ENCODE measurements at regions not wholly inside any gene's neighbourhood (a gene's known extent, or its start where the extent isn't known, plus 50 kb on each side); places are given as distances from the start of the nearest gene placed in this dataset.

DNA sequence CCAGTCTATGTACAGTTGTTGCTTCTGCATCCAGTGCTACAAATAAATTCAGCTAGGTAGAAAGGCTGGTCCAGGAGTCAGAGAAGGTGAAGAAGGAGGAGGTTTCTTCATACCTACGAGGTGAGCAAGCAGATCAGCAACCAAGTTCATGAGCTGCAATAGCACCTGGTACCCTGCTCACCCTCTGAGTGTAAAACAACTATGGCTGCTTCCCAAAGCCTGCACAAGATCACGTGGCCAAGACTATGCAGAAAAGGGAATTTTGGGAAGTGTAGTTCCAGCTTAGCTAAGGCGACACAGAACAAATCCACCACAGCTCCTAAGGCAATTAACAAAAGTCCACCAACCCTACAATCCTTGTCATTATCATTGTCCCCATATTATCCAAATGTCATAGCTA, 95.9 kb upstream of the AUTS2 start:
- H3K27me3 ChIP-seq = peaks cover 0 to 8% of the 10 kb centered on the region in 2 donors
- H3K27ac ChIP-seq = no peak overlapping the region
- DNase-seq = no peak
- intact Hi-C loops (cut with DNase I; ENCODE audit: low total_unique reads) = no loop called here
- no peak overlapping the region for H3K4me3 ChIP-seq
- no peaks in the 10 kb centered on the region for H3K9me3 ChIP-seq
- TF ChIP-seq, protein P1, sequence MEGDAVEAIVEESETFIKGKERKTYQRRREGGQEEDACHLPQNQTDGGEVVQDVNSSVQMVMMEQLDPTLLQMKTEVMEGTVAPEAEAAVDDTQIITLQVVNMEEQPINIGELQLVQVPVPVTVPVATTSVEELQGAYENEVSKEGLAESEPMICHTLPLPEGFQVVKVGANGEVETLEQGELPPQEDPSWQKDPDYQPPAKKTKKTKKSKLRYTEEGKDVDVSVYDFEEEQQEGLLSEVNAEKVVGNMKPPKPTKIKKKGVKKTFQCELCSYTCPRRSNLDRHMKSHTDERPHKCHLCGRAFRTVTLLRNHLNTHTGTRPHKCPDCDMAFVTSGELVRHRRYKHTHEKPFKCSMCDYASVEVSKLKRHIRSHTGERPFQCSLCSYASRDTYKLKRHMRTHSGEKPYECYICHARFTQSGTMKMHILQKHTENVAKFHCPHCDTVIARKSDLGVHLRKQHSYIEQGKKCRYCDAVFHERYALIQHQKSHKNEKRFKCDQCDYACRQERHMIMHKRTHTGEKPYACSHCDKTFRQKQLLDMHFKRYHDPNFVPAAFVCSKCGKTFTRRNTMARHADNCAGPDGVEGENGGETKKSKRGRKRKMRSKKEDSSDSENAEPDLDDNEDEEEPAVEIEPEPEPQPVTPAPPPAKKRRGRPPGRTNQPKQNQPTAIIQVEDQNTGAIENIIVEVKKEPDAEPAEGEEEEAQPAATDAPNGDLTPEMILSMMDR (IDR thresholded peaks at IDR 0.05) = no peak
- H3K36me3 ChIP-seq = no peaks in the 10 kb centered on the region
- no peaks in the 10 kb centered on the region for H3K4me1 ChIP-seq

DNA sequence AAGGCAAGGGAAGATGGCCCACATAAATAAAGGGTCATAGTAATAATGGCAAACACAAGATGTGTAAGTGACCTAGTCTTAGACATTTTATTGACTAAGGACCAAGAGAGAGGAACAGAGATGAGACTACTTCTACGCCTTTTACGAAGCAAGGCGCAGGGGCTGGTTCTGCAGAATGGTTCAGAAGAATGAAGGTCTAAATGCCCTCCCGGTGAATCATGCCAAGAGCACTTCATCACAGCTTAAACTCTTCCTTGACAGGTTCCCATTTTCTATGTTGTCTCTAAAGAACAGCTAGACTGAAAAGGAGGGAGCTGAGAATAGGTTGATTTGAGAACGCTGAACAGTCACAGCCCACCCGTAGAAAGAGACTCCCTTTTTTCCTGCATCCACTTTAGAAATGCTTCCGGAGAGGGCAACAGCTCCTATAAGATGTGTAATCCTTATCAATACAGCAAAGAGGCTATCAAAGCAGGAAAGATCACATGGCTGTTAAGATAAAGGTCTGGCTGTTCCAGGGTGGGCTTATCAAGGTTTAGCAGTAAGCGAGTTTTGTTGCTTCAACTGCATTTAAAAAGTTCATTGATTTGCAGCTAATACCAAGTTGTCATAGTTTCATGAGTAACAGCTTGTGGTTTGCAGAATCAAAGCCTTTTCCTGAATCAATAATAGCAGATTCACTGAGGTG, 93.4 kb upstream of the AUTS2 start:
- H3K4me3 ChIP-seq = no peak overlapping the region
- intact Hi-C loops (cut with DNase I; ENCODE audit: low total_unique reads) = no loop called here
- peaks cover 0 to 8% of the 10 kb centered on the region in 2 donors for H3K27me3 ChIP-seq
- no peak for DNase-seq
- H3K36me3 ChIP-seq = no peaks in the 10 kb centered on the region
- no peaks in the 10 kb centered on the region for H3K9me3 ChIP-seq
- TF ChIP-seq, protein P1 (IDR thresholded peaks at IDR 0.05) = no peak
- no peak overlapping the region for H3K27ac ChIP-seq
- H3K4me1 ChIP-seq = no peaks in the 10 kb centered on the region

DNA sequence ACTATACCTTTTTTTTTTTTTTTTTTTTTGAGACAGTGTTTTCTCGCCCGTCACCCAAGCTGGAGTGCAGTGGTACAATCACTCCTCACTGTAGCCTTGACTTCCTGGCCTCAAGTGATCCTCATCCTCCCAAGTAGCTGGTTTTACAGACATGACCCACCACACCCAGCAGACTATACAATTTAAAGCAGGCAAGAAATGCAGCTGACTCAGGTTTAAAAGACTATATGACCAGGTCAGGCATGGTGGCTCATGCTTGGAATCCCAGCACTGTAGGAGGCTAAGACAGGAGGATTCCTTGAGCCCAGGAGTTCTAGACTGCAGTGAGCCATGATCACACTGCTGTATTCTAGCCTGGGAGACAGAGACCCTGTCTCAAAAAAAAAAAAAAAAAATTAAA, 89.5 kb upstream of the AUTS2 start:
- intact Hi-C loops (cut with DNase I; ENCODE audit: low total_unique reads) = no loop called here
- H3K36me3 ChIP-seq = no peaks in the 10 kb centered on the region
- no peaks in the 10 kb centered on the region for H3K9me3 ChIP-seq
- H3K4me3 ChIP-seq = no peak overlapping the region
- no peak overlapping the region for H3K27ac ChIP-seq
- H3K4me1 ChIP-seq = no peaks in the 10 kb centered on the region
- DNase-seq = peak in 1 of 2 donors; percentile 4
- H3K27me3 ChIP-seq = peaks cover 0 to 6% of the 10 kb centered on the region in 2 donors
- TF ChIP-seq, protein P1 (IDR thresholded peaks at IDR 0.05) = no peak

DNA sequence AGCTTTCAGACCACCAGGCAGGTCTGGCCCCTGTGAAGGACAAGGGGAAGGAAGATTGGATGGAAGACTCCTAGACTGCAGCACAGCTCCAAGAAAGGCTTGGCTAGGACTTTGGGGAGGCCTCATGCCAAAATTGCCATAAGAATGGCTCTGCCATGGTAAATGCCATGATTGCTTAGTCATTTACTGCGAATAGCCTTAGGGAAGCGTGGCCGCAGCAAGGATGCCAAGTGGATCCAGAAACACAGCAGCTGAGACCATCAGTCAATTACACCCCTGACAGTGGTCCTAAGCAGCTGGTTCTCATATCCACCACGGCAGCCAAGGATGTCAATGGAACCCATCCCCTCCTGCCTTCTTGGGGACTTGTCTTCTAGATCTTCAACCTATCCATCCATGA, 88.2 kb upstream of the AUTS2 start:
- TF ChIP-seq, protein P1 (IDR thresholded peaks at IDR 0.05) = no peak
- H3K4me1 ChIP-seq = no peaks in the 10 kb centered on the region
- no peak overlapping the region for H3K27ac ChIP-seq
- DNase-seq = peak in 1 of 2 donors; percentile 31
- H3K9me3 ChIP-seq = no peaks in the 10 kb centered on the region
- intact Hi-C loops (cut with DNase I; ENCODE audit: low total_unique reads) = no loop called here
- no peak overlapping the region for H3K4me3 ChIP-seq
- H3K27me3 ChIP-seq = peaks cover 0 to 8% of the 10 kb centered on the region in 2 donors
- H3K36me3 ChIP-seq = no peaks in the 10 kb centered on the region

DNA sequence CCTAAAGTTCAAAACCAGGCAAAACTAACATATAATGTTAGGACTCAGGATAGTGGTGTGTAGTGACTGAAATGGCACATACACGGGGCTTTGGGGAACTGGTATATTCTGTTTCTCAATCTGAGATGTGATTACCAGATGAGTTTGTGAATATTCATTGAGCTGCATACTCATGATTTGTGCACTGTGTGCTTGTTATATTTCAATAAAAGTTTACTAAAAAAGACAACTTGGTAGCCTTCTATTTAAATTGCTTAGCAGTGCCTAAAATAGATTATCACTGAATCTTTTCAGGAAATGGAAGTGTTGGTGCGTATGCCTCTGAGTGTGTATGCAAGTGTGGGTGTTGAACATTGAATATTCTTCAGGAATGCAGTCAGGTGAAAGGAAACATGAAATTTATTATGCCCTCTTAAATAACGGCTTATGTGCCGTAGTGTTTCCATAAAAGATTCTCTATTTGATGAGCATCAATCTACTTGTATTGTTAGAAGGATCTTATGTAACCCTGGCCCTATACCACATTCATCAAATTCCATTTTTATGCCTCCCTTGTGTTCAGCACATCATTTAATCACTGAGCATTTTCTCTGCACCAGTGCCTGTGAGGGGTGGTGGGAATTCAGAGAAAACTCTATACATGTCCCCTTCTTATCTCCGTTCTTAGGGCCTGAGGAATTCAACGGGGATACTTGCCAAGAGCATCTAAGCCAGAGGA, 82.6 kb upstream of the AUTS2 start:
- DNase-seq = no peak
- H3K4me1 ChIP-seq = no peaks in the 10 kb centered on the region
- H3K36me3 ChIP-seq = no peaks in the 10 kb centered on the region
- H3K9me3 ChIP-seq = no peaks in the 10 kb centered on the region
- H3K4me3 ChIP-seq = no peak overlapping the region
- intact Hi-C loops (cut with DNase I; ENCODE audit: low total_unique reads) = no loop called here
- H3K27ac ChIP-seq = no peak overlapping the region
- H3K27me3 ChIP-seq = peaks cover 0 to 2% of the 10 kb centered on the region in 2 donors
- TF ChIP-seq, protein P1 (IDR thresholded peaks at IDR 0.05) = no peak
